ENCODE measurements at regions not wholly inside any gene's neighbourhood (a gene's known extent, or its start where the extent isn't known, plus 50 kb on each side); places are given as distances from the start of the nearest gene placed in this dataset.

DNA sequence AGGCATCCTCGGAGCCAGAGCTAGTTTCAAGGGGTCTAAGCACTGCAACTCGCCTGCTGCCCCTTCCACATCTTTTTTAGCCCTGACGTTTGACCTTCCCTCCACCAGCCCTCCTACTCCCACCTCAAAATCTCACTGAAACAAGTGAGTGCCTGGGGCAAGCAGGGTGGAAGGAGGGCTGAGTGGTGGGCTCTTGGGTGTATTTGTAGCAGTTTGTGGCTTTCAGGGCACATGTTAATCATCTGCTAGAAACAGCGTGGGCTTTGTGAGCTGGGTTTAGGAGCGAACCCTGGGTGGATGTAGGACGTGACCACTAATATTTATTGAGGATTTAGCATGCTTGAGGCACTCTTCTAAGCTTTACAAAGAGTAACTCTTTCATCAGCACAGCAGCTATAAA lies 390.3 kb downstream of the GRIN2B start:
- no peaks in the 10 kb centered on the region for H3K9me3 ChIP-seq (replicated peaks)
- no peaks in the 10 kb centered on the region for H3K36me3 ChIP-seq
- no peaks in the 10 kb centered on the region for H3K27me3 ChIP-seq (ENCODE audit: low read depth)
- no peak overlapping the region for H3K4me3 ChIP-seq
- no peak overlapping the region for H3K27ac ChIP-seq (replicated peaks)
- no peak for DNase-seq
- intact Hi-C loops (cut with micrococcal nuclease), result no loop called here
- H3K4me1 ChIP-seq, result no peaks in the 10 kb centered on the region
- TF ChIP-seq, protein P1, sequence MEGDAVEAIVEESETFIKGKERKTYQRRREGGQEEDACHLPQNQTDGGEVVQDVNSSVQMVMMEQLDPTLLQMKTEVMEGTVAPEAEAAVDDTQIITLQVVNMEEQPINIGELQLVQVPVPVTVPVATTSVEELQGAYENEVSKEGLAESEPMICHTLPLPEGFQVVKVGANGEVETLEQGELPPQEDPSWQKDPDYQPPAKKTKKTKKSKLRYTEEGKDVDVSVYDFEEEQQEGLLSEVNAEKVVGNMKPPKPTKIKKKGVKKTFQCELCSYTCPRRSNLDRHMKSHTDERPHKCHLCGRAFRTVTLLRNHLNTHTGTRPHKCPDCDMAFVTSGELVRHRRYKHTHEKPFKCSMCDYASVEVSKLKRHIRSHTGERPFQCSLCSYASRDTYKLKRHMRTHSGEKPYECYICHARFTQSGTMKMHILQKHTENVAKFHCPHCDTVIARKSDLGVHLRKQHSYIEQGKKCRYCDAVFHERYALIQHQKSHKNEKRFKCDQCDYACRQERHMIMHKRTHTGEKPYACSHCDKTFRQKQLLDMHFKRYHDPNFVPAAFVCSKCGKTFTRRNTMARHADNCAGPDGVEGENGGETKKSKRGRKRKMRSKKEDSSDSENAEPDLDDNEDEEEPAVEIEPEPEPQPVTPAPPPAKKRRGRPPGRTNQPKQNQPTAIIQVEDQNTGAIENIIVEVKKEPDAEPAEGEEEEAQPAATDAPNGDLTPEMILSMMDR (IDR thresholded peaks at IDR 0.05; ENCODE audit: borderline replicate concordance), result no peak

DNA sequence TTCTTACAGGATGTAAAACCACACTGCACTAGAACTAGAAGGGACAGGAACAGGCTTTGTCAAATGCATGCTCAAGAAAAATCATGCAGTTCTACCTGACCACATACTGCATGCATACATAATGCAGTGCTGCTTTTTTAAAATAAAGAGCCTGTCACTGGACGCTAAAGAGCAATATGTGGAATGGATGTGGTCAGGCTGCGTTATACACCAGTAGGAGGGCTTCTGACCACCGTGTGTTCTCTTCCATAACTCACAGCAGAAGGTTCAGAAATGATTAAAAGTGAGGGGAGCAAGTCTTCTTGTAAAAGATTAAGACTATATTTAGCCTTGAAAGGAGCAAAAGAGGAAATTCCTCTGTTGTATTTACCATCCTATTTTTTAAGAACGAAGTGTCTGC lies 392.0 kb downstream of the EMP1 start:
- TF ChIP-seq, protein P1 (IDR thresholded peaks at IDR 0.05; ENCODE audit: borderline replicate concordance), result no peak

DNA sequence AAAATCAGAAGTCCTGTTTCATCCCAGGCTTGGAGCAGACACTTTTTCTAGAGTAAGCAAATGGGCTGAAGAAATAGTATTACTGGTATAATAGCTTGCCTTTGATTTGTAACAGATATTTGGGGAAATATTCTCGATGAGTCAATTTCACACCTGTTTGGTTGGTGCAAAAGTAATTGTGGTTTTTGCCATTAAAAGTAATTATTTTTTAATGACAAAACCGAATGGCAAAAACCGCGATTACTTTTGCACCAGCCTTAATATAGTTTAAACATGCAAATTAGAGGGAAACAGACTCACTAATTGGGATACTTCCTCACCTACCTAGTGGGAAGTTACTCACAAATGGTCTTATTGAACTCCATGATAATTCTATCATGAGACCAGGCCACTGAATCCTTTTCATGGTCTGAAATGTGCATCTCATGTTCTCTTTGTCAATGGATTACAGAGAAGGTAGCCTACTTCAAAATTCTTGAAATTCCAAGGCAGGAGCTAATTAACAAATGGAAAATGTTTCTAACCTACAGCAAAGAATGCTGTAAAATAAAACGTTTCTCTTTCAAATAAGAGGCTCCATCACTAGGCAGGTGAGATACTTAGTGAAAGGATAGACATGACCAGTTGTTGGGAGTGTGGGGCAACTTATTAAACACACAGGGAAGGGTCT lies 391.3 kb downstream of the EMP1 start:
- Histone ChIP-seq H3K27me3 (ENCODE audit: low read depth) (peaks cover 24% of the 10 kb centered on the region), H3K36me3 (no peaks in the 10 kb centered on the region), H3K9me3 (replicated peaks) (no peaks in the 10 kb centered on the region), H3K27ac (replicated peaks) (no peak overlapping the region), H3K4me1 (no peaks in the 10 kb centered on the region), H3K4me3 (no peak overlapping the region)
- TF ChIP-seq, protein P1 (IDR thresholded peaks at IDR 0.05; ENCODE audit: borderline replicate concordance), result no peak
- intact Hi-C loops (cut with micrococcal nuclease), result no loop called here
- DNase-seq, result no peak

More for the DNA sequence above, 392.0 kb downstream of the EMP1 start:
- Histone ChIP-seq H3K27me3 (ENCODE audit: low read depth) (peaks cover 19% of the 10 kb centered on the region), H3K36me3 (no peaks in the 10 kb centered on the region), H3K27ac (replicated peaks) (no peak overlapping the region), H3K9me3 (replicated peaks) (no peaks in the 10 kb centered on the region), H3K4me1 (no peaks in the 10 kb centered on the region), H3K4me3 (no peak overlapping the region)
- intact Hi-C loops (cut with micrococcal nuclease), result no loop called here
- DNase-seq, result no peak

DNA sequence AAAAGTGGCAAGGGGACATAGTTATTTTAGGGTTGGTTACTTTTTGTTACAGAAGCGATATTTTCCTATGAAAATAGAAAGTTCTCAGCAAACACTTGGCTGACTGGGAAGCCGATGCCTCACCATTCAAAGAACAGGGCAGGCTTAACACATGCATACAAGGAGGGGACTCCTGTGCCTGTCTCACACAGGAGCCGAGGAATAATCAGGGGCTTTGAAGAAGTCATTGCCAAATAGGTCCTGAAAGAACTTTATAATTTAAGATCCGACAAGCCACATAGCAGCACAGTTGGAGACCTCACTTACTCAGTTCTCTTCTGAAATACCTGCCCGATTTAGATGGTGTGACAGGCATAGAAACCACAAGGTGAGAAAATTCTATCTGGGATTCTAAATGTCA lies 389.8 kb downstream of the EMP1 start:
- TF ChIP-seq, protein P1 (IDR thresholded peaks at IDR 0.05; ENCODE audit: borderline replicate concordance), result no peak
- Histone ChIP-seq H3K36me3 (no peaks in the 10 kb centered on the region), H3K27ac (replicated peaks) (no peak overlapping the region), H3K4me3 (no peak overlapping the region), H3K4me1 (no peaks in the 10 kb centered on the region), H3K27me3 (ENCODE audit: low read depth) (peaks cover 24% of the 10 kb centered on the region), H3K9me3 (replicated peaks) (no peaks in the 10 kb centered on the region)
- DNase-seq, result no peak
- intact Hi-C loops (cut with micrococcal nuclease), result no loop called here

DNA sequence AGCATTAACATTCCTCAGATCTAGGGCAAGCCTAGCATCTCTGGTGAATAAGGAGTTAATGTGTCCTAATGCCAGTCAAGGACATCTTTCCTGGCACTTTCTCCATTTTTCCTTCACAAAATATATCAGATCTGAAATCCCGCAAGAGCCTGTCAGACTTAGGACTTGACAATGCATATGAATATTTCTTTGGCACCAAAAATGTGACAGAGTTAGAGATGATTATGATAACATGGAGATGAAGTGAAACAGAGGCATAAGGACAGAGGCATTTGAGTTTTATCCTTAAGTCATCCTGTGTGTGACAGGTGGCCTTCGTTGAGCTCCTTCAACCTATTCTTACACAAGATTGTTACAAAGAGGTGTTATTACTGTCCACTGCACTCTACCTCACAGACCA lies 388.0 kb downstream of the EMP1 start:
- no peaks in the 10 kb centered on the region for H3K9me3 ChIP-seq (replicated peaks)
- DNase-seq, result no peak
- intact Hi-C loops (cut with micrococcal nuclease), result no loop called here
- no peaks in the 10 kb centered on the region for H3K4me1 ChIP-seq
- no peak overlapping the region for H3K4me3 ChIP-seq
- no peak overlapping the region for H3K27ac ChIP-seq (replicated peaks)
- H3K27me3 ChIP-seq (ENCODE audit: low read depth), result peaks cover 24% of the 10 kb centered on the region
- H3K36me3 ChIP-seq, result no peaks in the 10 kb centered on the region
- TF ChIP-seq, protein P1 (IDR thresholded peaks at IDR 0.05; ENCODE audit: borderline replicate concordance), result no peak
